GM19025 (cell line): ENCODE measurements at regions not wholly inside any gene's neighbourhood (a gene's known extent, or its start where the extent isn't known, plus 50 kb on each side); places are given as distances from the start of the nearest gene placed in this dataset.
"Not testable (repeated sequence)": the region's sequence is repeated elsewhere in the genome, so short reads cannot be mapped to it uniquely, and the experiment has no call there.

ENCODE experiments used
- ATAC-seq: cut with Tn5 transposase; IDR thresholded peaks from one replicate; pipeline ENCODE4 v1.9.1; 2021; ENCODE audit warnings: mild to moderate bottlenecking, low read depth, moderate library complexity; ENCODE audit not compliant: unreplicated experiment

GRCh38 chr21:35458405-35458804, 409.3 kb upstream of the RUNX1 start:
- ATAC-seq, result no peak

- ATAC-seq, result no peak
These were observed 408.1 kb upstream of the RUNX1 start for GRCh38 chr21:35457097-35457804.

DNA sequence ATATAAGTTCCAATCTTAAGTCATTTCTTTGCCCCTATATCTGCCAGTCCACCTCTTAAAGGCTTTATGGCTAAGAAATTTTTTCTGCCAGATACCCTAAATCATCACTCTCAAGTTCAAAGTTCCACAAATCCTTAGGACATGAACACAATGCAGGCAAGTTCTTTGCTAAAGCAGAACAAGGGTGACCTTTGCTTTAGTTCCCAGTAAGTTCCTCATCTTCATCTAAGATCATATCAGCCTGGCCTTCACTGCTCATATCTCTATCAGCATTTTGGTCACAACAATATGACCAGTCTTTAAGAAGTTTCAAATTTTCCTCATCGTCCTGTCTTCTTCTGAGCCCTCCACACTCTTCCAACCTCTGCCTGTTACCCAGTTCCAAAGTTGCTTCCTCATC, 402.2 kb upstream of the RUNX1 start:
- ATAC-seq, result no peak

DNA sequence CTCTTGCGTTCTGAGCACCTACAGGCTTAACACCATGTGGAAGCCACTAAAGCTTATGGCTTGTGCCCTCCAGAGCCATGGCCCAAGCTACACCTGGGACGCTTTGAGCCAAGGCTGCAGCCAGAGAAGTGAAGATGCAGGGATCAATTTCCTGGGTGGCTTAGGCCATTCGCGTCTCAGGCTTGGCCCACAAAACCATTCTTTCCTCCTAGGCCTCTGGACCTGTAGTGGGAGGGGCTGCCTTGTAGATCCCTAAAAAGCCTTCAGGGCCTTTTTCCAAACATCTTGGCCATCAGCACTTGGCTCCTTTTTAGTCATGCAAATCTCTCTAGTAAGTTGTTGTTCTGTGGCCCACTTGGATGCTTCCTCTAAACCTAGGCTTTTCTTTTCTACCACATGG, 401.7 kb upstream of the RUNX1 start:
- no peak for ATAC-seq

DNA sequence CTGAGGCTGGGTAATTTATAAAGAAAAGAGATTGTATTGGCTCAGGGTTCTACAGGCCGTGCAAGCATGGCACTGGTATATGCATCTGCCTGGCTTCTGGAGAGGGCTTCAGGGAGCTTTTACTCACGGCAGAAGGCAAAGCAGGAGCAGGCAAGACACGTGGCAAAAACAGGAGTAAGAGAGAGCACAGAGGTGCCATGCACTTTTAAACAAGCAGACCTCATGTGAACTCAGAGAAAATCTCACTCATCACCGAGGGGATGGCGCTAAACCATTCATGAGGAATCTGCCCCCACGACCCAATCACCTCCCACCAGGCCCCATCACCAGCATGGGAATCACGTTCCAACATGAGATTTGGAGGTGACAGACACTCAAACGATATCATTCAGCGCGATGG, 400.7 kb upstream of the RUNX1 start:
- no peak for ATAC-seq

DNA sequence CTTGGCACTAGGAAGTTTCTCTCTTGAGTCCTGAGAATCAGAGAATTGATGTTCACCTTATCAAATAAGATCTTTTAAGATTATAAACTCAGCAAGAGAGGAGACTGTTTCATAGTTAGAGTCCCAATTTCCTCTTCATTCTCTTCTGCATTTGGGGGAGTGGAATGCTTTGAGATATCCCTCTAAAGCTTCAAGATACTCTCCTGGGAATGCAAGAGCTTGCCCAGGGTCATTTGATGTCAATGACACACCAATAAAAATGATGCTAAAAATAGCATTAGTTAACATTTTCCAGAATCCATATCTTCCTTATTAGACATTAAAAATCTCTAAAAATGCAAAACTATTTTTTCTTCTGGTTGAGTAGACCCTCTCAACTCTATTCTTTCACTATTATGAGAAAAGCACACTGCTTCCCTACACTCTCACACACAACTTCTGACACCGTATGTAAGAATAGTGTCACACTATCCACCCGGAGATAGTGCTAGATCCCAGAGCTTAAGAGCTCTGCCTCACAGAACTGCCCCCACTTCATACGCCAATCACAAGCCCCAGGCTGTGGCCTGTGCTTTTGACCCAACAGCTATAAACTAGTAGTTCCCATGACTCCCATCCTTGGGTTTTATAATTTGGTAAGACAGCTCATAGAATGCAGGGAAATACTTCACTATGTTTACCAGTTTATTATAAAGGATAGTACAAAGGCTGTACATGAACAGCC, 399.9 kb upstream of the RUNX1 start:
- no peak for ATAC-seq

GRCh38 chr21:35444391-35444790, 395.3 kb upstream of the RUNX1 start:
- no peak for ATAC-seq

GRCh38 chr21:35441868-35442582, 392.9 kb upstream of the RUNX1 start:
- no peak for ATAC-seq

DNA sequence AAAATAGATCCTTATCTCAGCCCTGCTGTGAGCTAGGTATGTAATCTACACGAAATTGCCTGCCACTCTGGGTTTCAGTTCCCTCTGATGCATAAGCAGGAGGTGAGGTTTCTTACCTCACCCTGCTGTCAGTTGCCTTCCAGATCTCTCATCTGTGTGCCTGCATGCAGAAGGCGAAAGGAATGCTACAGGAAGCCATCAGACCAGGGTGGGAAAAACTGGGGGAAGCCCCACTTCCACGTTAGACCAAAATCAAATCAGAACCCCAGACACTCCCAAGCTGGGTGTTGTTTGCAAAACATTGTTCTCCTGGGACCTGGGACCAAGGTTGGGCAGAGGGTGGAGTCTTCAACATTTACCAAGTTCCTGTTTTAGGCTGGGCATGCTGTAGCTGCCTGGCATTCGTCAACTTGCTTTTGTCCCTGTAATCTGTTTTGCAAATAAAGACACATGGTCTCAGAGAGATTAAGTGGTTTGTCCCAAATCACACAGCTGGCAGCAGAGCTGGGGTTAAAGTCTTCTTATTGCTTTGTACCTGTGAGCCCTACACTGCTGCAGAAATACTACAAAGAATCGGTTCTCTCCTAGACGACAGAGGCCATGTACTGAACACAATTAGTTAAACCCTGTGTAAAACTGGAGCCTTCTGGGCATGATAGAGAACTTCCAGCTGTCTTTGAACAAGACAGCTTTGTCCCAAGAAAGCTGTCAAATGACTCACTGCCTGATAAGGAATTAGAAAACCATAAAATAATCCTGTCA, 389.7 kb upstream of the RUNX1 start:
- no peak for ATAC-seq

- ATAC-seq, result no peak
These were observed 388.8 kb upstream of the RUNX1 start for GRCh38 chr21:35437941-35438340.

- ATAC-seq, result no peak
These were observed 387.8 kb upstream of the RUNX1 start for GRCh38 chr21:35436899-35437298.

DNA sequence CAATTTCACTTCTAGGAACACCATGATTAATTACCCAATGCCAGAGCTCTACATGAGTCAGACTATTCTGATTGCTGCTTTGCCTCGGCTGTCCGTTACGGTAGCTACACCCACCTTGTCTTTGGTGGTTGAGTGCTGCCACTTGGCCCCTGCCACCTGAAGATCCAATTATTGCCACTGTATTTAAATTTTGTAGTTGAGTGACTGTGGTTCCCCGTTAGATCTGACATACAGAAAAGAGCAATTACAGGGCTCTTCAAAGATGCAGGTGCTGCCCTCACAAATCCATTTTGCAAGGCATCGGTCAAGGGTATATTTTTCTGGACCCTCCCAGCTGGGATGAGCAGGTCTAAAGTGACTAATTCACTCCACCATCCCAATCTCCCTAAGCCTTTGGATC, 383.5 kb upstream of the RUNX1 start:
- not testable (repeated sequence) for ATAC-seq

- ATAC-seq, result no peak
These were observed 381.2 kb upstream of the RUNX1 start for GRCh38 chr21:35430260-35430659.

DNA sequence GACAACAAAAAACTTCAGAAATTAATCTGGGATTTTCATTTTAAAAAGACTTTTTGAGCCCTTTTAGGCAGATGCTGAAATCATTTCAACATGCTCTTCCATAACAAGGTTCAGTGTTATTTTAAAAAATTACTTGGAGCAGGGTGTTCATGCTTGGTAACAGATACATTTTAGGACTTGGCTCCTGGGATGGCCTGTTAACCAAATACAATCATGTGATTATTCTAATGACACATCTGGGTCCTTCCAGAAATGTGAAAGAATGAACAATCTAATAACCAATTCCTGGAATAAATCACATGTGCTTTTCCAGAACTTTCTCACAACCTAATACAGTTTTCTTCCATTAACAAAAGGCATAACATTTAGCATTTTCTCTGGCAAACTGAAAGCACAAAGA, 379.8 kb upstream of the RUNX1 start:
- no peak for ATAC-seq

GRCh38 chr21:35428489-35428888, 379.4 kb upstream of the RUNX1 start:
- ATAC-seq, result no peak

DNA sequence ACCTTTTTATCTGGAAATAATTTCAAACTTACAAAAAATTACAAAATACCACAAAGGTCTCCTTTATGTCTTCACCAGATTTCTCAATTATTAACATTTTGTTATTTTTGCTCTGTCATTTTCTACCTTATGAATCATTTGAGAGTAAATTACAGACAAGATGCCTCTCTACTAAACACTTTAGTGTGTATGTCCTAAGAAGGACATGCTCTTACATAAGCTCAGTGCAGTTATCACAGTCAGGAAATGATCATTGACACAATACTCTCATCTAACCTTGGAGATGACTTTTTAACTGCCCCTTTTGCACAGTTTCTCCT, 378.9 kb upstream of the RUNX1 start:
- no peak for ATAC-seq

- no peak for ATAC-seq
These were observed 378.4 kb upstream of the RUNX1 start for GRCh38 chr21:35427320-35428000.

DNA sequence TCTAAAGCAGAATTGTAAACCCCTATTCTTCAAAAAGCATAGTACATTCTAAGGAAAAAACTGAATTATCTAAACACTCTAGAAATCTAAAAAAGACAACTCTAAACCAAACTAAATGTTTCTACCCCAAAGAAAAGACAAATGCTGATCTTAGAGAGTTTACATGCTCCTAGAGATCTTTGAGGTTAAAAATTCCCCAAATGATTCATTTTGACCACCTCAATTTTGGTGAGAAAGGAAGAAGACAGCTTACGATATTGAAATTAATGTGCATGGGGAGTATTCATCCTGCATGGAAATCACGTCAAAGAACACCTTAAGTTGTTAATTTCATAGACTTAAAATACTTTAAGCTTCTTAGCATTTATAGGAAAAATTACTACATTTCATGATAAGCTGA, 377.8 kb upstream of the RUNX1 start:
- no peak for ATAC-seq

GRCh38 chr21:35426469-35426868, 377.4 kb upstream of the RUNX1 start:
- no peak for ATAC-seq

DNA sequence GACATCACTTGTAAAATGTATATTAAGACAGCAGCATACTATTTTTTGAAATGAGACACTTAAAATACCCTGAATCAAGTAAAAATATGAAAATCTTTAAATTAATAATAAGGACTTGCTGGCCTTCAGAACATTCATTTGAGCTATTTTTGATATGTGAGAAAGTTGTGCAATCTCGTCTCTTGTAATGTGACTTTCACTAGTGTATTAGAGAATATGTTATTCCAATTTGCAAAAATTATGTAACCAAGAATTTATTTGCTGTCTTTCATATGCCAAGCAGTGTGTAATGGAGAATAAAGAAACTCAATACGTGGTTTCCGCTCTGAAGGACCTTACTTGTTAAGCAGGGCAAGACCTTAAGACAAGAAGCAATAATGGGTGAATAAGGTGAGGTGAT, 375.0 kb upstream of the RUNX1 start:
- no peak for ATAC-seq

DNA sequence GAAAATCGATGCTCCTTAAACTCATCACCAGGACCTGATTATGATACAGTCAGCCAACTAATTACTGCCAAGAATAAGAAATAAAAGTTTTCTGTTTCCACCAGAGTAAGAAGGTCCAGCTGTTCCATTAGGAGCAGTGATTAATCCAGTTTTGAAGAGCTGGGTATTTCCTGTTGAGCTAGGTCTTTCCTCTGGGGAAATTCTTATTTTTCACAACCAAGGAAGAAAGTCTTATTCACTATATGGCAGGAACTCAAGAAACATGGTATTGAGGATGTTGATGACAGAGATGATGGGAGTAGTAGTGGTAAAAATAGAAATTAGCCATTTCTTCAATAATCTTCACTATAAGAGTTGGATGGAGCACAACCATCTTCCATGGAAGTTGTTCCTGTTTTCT, 374.6 kb upstream of the RUNX1 start:
- ATAC-seq, result no peak
